ENCODE measurements at regions not wholly inside any gene's neighbourhood (a gene's known extent, or its start where the extent isn't known, plus 50 kb on each side); places are given as distances from the start of the nearest gene placed in this dataset.

- Histone ChIP-seq H3K9me3 (ENCODE audit: low read depth, low read length) (no peaks in the 10 kb centered on the region), H3K9ac (ENCODE audit: insufficient read length) (no peak overlapping the region), H3K4me3 (no peak overlapping the region), H3K36me3 (ENCODE audit: insufficient read depth, low read length) (no peaks in the 10 kb centered on the region), H3K27ac (no peak overlapping the region)
- DNase-seq (ENCODE audit: low read depth, low spot score) = no peak
- TF ChIP-seq FOXP2 (optimal IDR thresholded peaks at IDR 0.05; ENCODE audit: control extremely low read depth, extremely low read length, insufficient read depth) = no peak
- no peak for TF ChIP-seq POLR2AphosphoS5 (IDR thresholded peaks at IDR 0.05; ENCODE audit: borderline replicate concordance, low read depth, low read length)
- no peak for TF ChIP-seq EZH2 (IDR thresholded peaks at IDR 0.05)
These were observed 92.5 kb downstream of the TLR4 start for GRCh38 chr9:117796681-117797080.

- Histone ChIP-seq H3K9ac (ENCODE audit: insufficient read length) (no peak overlapping the region), H3K9me3 (ENCODE audit: low read depth, low read length) (no peaks in the 10 kb centered on the region), H3K27ac (no peak overlapping the region), H3K4me3 (no peak overlapping the region), H3K36me3 (ENCODE audit: insufficient read depth, low read length) (no peaks in the 10 kb centered on the region)
- TF ChIP-seq EZH2 (IDR thresholded peaks at IDR 0.05) (no peak), POLR2AphosphoS5 (IDR thresholded peaks at IDR 0.05; ENCODE audit: borderline replicate concordance, low read depth, low read length) (no peak), FOXP2 (optimal IDR thresholded peaks at IDR 0.05; ENCODE audit: control extremely low read depth, extremely low read length, insufficient read depth) (no peak)
- no peak for DNase-seq (ENCODE audit: low read depth, low spot score)
These were observed 96.2 kb downstream of the TLR4 start for GRCh38 chr9:117800389-117800788.

GRCh38 chr9:117809751-117810150, 105.5 kb downstream of the TLR4 start:
- Histone ChIP-seq H3K27ac (no peak overlapping the region), H3K4me3 (no peak overlapping the region), H3K9ac (ENCODE audit: insufficient read length) (no peak overlapping the region), H3K9me3 (ENCODE audit: low read depth, low read length) (no peaks in the 10 kb centered on the region), H3K36me3 (ENCODE audit: insufficient read depth, low read length) (no peaks in the 10 kb centered on the region)
- no peak for DNase-seq (ENCODE audit: low read depth, low spot score)
- TF ChIP-seq FOXP2 (optimal IDR thresholded peaks at IDR 0.05; ENCODE audit: control extremely low read depth, extremely low read length, insufficient read depth) = no peak
- TF ChIP-seq EZH2 (IDR thresholded peaks at IDR 0.05) = no peak
- TF ChIP-seq POLR2AphosphoS5 (IDR thresholded peaks at IDR 0.05; ENCODE audit: borderline replicate concordance, low read depth, low read length) = no peak

GRCh38 chr9:117815315-117815714, 111.1 kb downstream of the TLR4 start:
- TF ChIP-seq EZH2 (IDR thresholded peaks at IDR 0.05) = no peak
- no peak for TF ChIP-seq FOXP2 (optimal IDR thresholded peaks at IDR 0.05; ENCODE audit: control extremely low read depth, extremely low read length, insufficient read depth)
- no peak for TF ChIP-seq POLR2AphosphoS5 (IDR thresholded peaks at IDR 0.05; ENCODE audit: borderline replicate concordance, low read depth, low read length)
- H3K4me3 ChIP-seq = no peak overlapping the region
- no peak for DNase-seq (ENCODE audit: low read depth, low spot score)
- no peak overlapping the region for H3K27ac ChIP-seq
- H3K9ac ChIP-seq (ENCODE audit: insufficient read length) = no peak overlapping the region
- H3K9me3 ChIP-seq (ENCODE audit: low read depth, low read length) = no peaks in the 10 kb centered on the region
- no peaks in the 10 kb centered on the region for H3K36me3 ChIP-seq (ENCODE audit: insufficient read depth, low read length)

- H3K27ac ChIP-seq = no peak overlapping the region
- no peak for TF ChIP-seq EZH2 (IDR thresholded peaks at IDR 0.05)
- no peaks in the 10 kb centered on the region for H3K9me3 ChIP-seq (ENCODE audit: low read depth, low read length)
- H3K4me3 ChIP-seq = no peak overlapping the region
- no peaks in the 10 kb centered on the region for H3K36me3 ChIP-seq (ENCODE audit: insufficient read depth, low read length)
- DNase-seq (ENCODE audit: low read depth, low spot score) = no peak
- no peak overlapping the region for H3K9ac ChIP-seq (ENCODE audit: insufficient read length)
These were observed 111.7 kb downstream of the TLR4 start for GRCh38 chr9:117815948-117816347.

- Histone ChIP-seq H3K36me3 (ENCODE audit: insufficient read depth, low read length) (no peaks in the 10 kb centered on the region), H3K9me3 (ENCODE audit: low read depth, low read length) (no peaks in the 10 kb centered on the region), H3K4me3 (no peak overlapping the region), H3K9ac (ENCODE audit: insufficient read length) (no peak overlapping the region), H3K27ac (no peak overlapping the region)
- no peak for DNase-seq (ENCODE audit: low read depth, low spot score)
- no peak for TF ChIP-seq FOXP2 (optimal IDR thresholded peaks at IDR 0.05; ENCODE audit: control extremely low read depth, extremely low read length, insufficient read depth)
- no peak for TF ChIP-seq POLR2AphosphoS5 (IDR thresholded peaks at IDR 0.05; ENCODE audit: borderline replicate concordance, low read depth, low read length)
- TF ChIP-seq EZH2 (IDR thresholded peaks at IDR 0.05) = no peak
These were observed 117.8 kb downstream of the TLR4 start for GRCh38 chr9:117821954-117822353.

GRCh38 chr9:117823576-117823975, 119.4 kb downstream of the TLR4 start:
- Histone ChIP-seq H3K9ac (ENCODE audit: insufficient read length) (no peak overlapping the region), H3K27ac (no peak overlapping the region), H3K4me3 (no peak overlapping the region), H3K36me3 (ENCODE audit: insufficient read depth, low read length) (no peaks in the 10 kb centered on the region), H3K9me3 (ENCODE audit: low read depth, low read length) (no peaks in the 10 kb centered on the region)
- TF ChIP-seq FOXP2 (optimal IDR thresholded peaks at IDR 0.05; ENCODE audit: control extremely low read depth, extremely low read length, insufficient read depth) = no peak
- no peak for TF ChIP-seq EZH2 (IDR thresholded peaks at IDR 0.05)
- no peak for TF ChIP-seq POLR2AphosphoS5 (IDR thresholded peaks at IDR 0.05; ENCODE audit: borderline replicate concordance, low read depth, low read length)
- DNase-seq (ENCODE audit: low read depth, low spot score) = no peak

- no peaks in the 10 kb centered on the region for H3K36me3 ChIP-seq (ENCODE audit: insufficient read depth, low read length)
- no peak for TF ChIP-seq EZH2 (IDR thresholded peaks at IDR 0.05)
- TF ChIP-seq POLR2AphosphoS5 (IDR thresholded peaks at IDR 0.05; ENCODE audit: borderline replicate concordance, low read depth, low read length) = no peak
- TF ChIP-seq FOXP2 (optimal IDR thresholded peaks at IDR 0.05; ENCODE audit: control extremely low read depth, extremely low read length, insufficient read depth) = no peak
- no peak overlapping the region for H3K4me3 ChIP-seq
- H3K9ac ChIP-seq (ENCODE audit: insufficient read length) = no peak overlapping the region
- H3K27ac ChIP-seq = no peak overlapping the region
- H3K9me3 ChIP-seq (ENCODE audit: low read depth, low read length) = no peaks in the 10 kb centered on the region
- no peak for DNase-seq (ENCODE audit: low read depth, low spot score)
These were observed 121.6 kb downstream of the TLR4 start for GRCh38 chr9:117825609-117826347.

GRCh38 chr9:117826837-117827236, 122.6 kb downstream of the TLR4 start:
- TF ChIP-seq EZH2 (IDR thresholded peaks at IDR 0.05) = no peak
- TF ChIP-seq POLR2AphosphoS5 (IDR thresholded peaks at IDR 0.05; ENCODE audit: borderline replicate concordance, low read depth, low read length) = no peak
- TF ChIP-seq FOXP2 (optimal IDR thresholded peaks at IDR 0.05; ENCODE audit: control extremely low read depth, extremely low read length, insufficient read depth) = no peak
- DNase-seq (ENCODE audit: low read depth, low spot score) = no peak
- Histone ChIP-seq H3K4me3 (no peak overlapping the region), H3K27ac (no peak overlapping the region), H3K9me3 (ENCODE audit: low read depth, low read length) (no peaks in the 10 kb centered on the region), H3K9ac (ENCODE audit: insufficient read length) (no peak overlapping the region), H3K36me3 (ENCODE audit: insufficient read depth, low read length) (no peaks in the 10 kb centered on the region)

Data from SK-N-MC (cell line).